Panc1 (cell line): ENCODE measurements at regions not wholly inside any gene's neighbourhood (a gene's known extent, or its start where the extent isn't known, plus 50 kb on each side); places are given as distances from the start of the nearest gene placed in this dataset.

Experiments
- ATAC-seq: fragments of 200-7000 bp; cut with Tn5 transposase; 2 replicates; pipeline ENCODE4 v1.9.1; 2020; ENCODE audit warnings: mild to moderate bottlenecking, moderate library complexity
- BruUV-seq: library from RNA; stranded (reverse); fragments of 400-500 nt; replicated peaks from 2 replicates; lab custom pipeline; 2021; lab: Mats Ljungman, UMichigan
- CTCF ChIA-PET: fragments of 300-600 bp; sonication (Branson Sonifier 250); formaldehyde crosslinking; loops from one replicate; lab custom pipeline; 2022; ENCODE audit warnings: antibody characterized with exemption; lab: Charles Lee
- POLR2A ChIA-PET: fragments of 300-600 bp; sonication (Branson Sonifier 250); formaldehyde crosslinking; loops from one replicate; lab custom pipeline; 2022; ENCODE audit warnings: antibody characterized with exemption; lab: Charles Lee
- DNase-seq: peaks from one replicate; pipeline ENCODE4 v3.0.0-alpha.2; 2010; ENCODE audit warnings: low read depth, low spot score
- H3K27ac ChIP-seq: 2 replicates; pipeline ENCODE4 v1.5.1; 2011; ENCODE audit warnings: mild to moderate bottlenecking, low read length, inconsistent platforms
- H3K27me3 ChIP-seq: fragments of 200-500 bp; sonication (Bioruptor generic); 2 replicates; pipeline ENCODE4 v1.6.0; 2014; ENCODE audit warnings: low read length, inconsistent platforms; ENCODE audit not compliant: control insufficient read depth, insufficient read depth
- H3K36me3 ChIP-seq: fragments of 200-500 bp; sonication (Bioruptor generic); 2 replicates; pipeline ENCODE4 v1.5.1; 2014; ENCODE audit warnings: inconsistent platforms, mild to moderate bottlenecking, low read length, moderate library complexity; ENCODE audit not compliant: control insufficient read depth, insufficient read depth
- H3K4me1 ChIP-seq: 2 replicates; pipeline ENCODE4 v1.5.1; 2011; ENCODE audit warnings: inconsistent platforms, mild to moderate bottlenecking, low read length, moderate library complexity; ENCODE audit not compliant: control insufficient read depth, insufficient read depth
- H3K4me3 ChIP-seq, 2 experiments: 2 replicates each; pipeline ENCODE4 v1.5.1; 2011 to 2012; ENCODE audit warnings: low read depth in 2 of 2, low read length in 2 of 2, mild to moderate bottlenecking in 2 of 2, inconsistent platforms in 1 of 2, moderate library complexity in 1 of 2
- H3K9me3 ChIP-seq: fragments of 200-500 bp; sonication (Bioruptor generic); 2 replicates; pipeline ENCODE4 v1.5.1; 2014; ENCODE audit warnings: low read depth, mild to moderate bottlenecking, inconsistent platforms, low read length, moderate library complexity; ENCODE audit not compliant: control insufficient read depth, insufficient read depth
- POLR2AphosphoS5 ChIP-seq: IDR thresholded peaks from 2 replicates; pipeline ENCODE4 v1.6.1; 2012; ENCODE audit warnings: mild to moderate bottlenecking, low read depth, low read length, moderate library complexity
- SIN3A ChIP-seq: IDR thresholded peaks from 2 replicates; pipeline ENCODE4 v1.6.1; 2012; ENCODE audit warnings: low read depth, mild to moderate bottlenecking, low read length, moderate library complexity, borderline replicate concordance; ENCODE audit not compliant: insufficient read depth
- TCF7L2 ChIP-seq: IDR thresholded peaks from 2 replicates; pipeline ENCODE4 v1.6.1; 2011; ENCODE audit warnings: mild to moderate bottlenecking, low read depth, low read length, inconsistent platforms
- in situ Hi-C: cut with HindIII; loops from 2 replicates; pipeline ENCODE4 v1.10.0; 2016; ENCODE audit warnings: low sequenced_read_pairs, low pct_unique_long_range_greater_than_20kb
- intact Hi-C: fragments of 100-400 bp; cut with micrococcal nuclease; formaldehyde crosslinking; loops from one replicate; pipeline ENCODE4 v1.10.0; 2022; ENCODE audit not compliant: unreplicated experiment
- TF ChIP-seq, protein P1 (sequence below): fragments of 450-650 bp; IDR thresholded peaks from 2 replicates; pipeline ENCODE4 v1.5.1; 2017; ENCODE audit warnings: mild to moderate bottlenecking
- TF ChIP-seq, protein P2 (sequence below), 2 experiments: IDR thresholded peaks; 2 replicates each; pipeline ENCODE4 v1.6.1; 2011 to 2012; ENCODE audit warnings: low read depth in 2 of 2, control low read depth in 1 of 2, low read length in 1 of 2, mild to moderate bottlenecking in 1 of 2, moderate library complexity in 1 of 2; ENCODE audit not compliant: insufficient read depth in 1 of 2

GRCh38 chr1:30366199-30366598 is 357.2 kb downstream of the MATN1 start:
- Histone ChIP-seq H3K4me3 (no peak overlapping the region), H3K27me3 (no peaks in the 10 kb centered on the region), H3K4me1 (no peaks in the 10 kb centered on the region), H3K9me3 (no peaks in the 10 kb centered on the region), H3K36me3 (no peaks in the 10 kb centered on the region), H3K27ac (no peak overlapping the region)
- ATAC-seq: no peak
- TF ChIP-seq POLR2AphosphoS5 (no peak), TCF7L2 (no peak), SIN3A (no peak)
- TF ChIP-seq, protein P1, sequence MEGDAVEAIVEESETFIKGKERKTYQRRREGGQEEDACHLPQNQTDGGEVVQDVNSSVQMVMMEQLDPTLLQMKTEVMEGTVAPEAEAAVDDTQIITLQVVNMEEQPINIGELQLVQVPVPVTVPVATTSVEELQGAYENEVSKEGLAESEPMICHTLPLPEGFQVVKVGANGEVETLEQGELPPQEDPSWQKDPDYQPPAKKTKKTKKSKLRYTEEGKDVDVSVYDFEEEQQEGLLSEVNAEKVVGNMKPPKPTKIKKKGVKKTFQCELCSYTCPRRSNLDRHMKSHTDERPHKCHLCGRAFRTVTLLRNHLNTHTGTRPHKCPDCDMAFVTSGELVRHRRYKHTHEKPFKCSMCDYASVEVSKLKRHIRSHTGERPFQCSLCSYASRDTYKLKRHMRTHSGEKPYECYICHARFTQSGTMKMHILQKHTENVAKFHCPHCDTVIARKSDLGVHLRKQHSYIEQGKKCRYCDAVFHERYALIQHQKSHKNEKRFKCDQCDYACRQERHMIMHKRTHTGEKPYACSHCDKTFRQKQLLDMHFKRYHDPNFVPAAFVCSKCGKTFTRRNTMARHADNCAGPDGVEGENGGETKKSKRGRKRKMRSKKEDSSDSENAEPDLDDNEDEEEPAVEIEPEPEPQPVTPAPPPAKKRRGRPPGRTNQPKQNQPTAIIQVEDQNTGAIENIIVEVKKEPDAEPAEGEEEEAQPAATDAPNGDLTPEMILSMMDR: no peak
- TF ChIP-seq, protein P2, sequence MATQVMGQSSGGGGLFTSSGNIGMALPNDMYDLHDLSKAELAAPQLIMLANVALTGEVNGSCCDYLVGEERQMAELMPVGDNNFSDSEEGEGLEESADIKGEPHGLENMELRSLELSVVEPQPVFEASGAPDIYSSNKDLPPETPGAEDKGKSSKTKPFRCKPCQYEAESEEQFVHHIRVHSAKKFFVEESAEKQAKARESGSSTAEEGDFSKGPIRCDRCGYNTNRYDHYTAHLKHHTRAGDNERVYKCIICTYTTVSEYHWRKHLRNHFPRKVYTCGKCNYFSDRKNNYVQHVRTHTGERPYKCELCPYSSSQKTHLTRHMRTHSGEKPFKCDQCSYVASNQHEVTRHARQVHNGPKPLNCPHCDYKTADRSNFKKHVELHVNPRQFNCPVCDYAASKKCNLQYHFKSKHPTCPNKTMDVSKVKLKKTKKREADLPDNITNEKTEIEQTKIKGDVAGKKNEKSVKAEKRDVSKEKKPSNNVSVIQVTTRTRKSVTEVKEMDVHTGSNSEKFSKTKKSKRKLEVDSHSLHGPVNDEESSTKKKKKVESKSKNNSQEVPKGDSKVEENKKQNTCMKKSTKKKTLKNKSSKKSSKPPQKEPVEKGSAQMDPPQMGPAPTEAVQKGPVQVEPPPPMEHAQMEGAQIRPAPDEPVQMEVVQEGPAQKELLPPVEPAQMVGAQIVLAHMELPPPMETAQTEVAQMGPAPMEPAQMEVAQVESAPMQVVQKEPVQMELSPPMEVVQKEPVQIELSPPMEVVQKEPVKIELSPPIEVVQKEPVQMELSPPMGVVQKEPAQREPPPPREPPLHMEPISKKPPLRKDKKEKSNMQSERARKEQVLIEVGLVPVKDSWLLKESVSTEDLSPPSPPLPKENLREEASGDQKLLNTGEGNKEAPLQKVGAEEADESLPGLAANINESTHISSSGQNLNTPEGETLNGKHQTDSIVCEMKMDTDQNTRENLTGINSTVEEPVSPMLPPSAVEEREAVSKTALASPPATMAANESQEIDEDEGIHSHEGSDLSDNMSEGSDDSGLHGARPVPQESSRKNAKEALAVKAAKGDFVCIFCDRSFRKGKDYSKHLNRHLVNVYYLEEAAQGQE (IDR thresholded peaks at IDR 0.05; ENCODE audit: insufficient read depth in 1 of 2, low read depth in 2 of 2, low read length in 1 of 2): no peak
- DNase-seq: no peak
- ChIA-PET POLR2A (no interaction called here), CTCF (no interaction called here)
- BruUV-seq: no TSS peak
- in situ Hi-C loops: no loop called here
- intact Hi-C loops: no loop called here

- ChIA-PET CTCF (no interaction called here), POLR2A (no interaction called here)
- no peak overlapping the region for H3K27ac ChIP-seq
- intact Hi-C loops: no loop called here
- no peak overlapping the region for H3K4me3 ChIP-seq
- TF ChIP-seq POLR2AphosphoS5 (no peak), TCF7L2 (no peak), SIN3A (no peak)
- TF ChIP-seq, protein P2 (IDR thresholded peaks at IDR 0.05; ENCODE audit: insufficient read depth in 1 of 2, low read depth in 2 of 2, low read length in 1 of 2): no peak
- TF ChIP-seq, protein P1: no peak
- H3K27me3 ChIP-seq: no peaks in the 10 kb centered on the region
- no peak for ATAC-seq
- H3K36me3 ChIP-seq: no peaks in the 10 kb centered on the region
- H3K4me1 ChIP-seq: no peaks in the 10 kb centered on the region
- no peak for DNase-seq
- no TSS peak for BruUV-seq
- no peaks in the 10 kb centered on the region for H3K9me3 ChIP-seq
- in situ Hi-C loops: no loop called here
Observed at GRCh38 chr1:30365596-30365995, 357.8 kb downstream of the MATN1 start.
